SK-N-SH treated with all-trans-retinoic acid at 6 μM for 48 hours (cell line): ENCODE measurements at regions not wholly inside any gene's neighbourhood (a gene's known extent, or its start where the extent isn't known, plus 50 kb on each side); places are given as distances from the start of the nearest gene placed in this dataset.

Experiments used
- CSDC2 ChIP-seq: fragments of 250-450 bp; sonication (Bioruptor Pico); IDR thresholded peaks from 2 replicates; pipeline ENCODE4 v1.5.0; 2020; ENCODE audit warnings: mild to moderate bottlenecking, moderate library complexity
- PPARA ChIP-seq: fragments of 250-450 bp; sonication (Bioruptor Pico); IDR thresholded peaks from 2 replicates; pipeline ENCODE4 v1.5.0; 2020; ENCODE audit warnings: mild to moderate bottlenecking, borderline replicate concordance
- SNAI2 ChIP-seq: fragments of 250-450 bp; sonication (Bioruptor Pico); IDR thresholded peaks from 2 replicates; pipeline ENCODE4 v1.5.0; 2020; ENCODE audit warnings: mild to moderate bottlenecking, moderate library complexity
- TCF4 ChIP-seq: fragments of 250-450 bp; sonication (Bioruptor Pico); IDR thresholded peaks from 2 replicates; pipeline ENCODE4 v1.8.0; 2021; ENCODE audit warnings: mild to moderate bottlenecking, moderate library complexity, borderline replicate concordance
- ZFP3 ChIP-seq: fragments of 250-450 bp; sonication (Bioruptor Pico); IDR thresholded peaks from 2 replicates; pipeline ENCODE4 v1.5.0; 2020; ENCODE audit warnings: mild to moderate bottlenecking, moderate library complexity
- ZFP30 ChIP-seq: fragments of 450-650 bp; formaldehyde crosslinking; IDR thresholded peaks from 2 replicates; pipeline ENCODE4 v1.5.0; 2022; ENCODE audit warnings: mild to moderate bottlenecking, moderate library complexity
- TF ChIP-seq, protein P1 (sequence below): fragments of 250-450 bp; sonication (Bioruptor Pico); IDR thresholded peaks from 2 replicates; pipeline ENCODE4 v1.8.0; 2020; ENCODE audit warnings: mild to moderate bottlenecking, moderate library complexity, borderline replicate concordance
- TF ChIP-seq, protein P2 (sequence below): fragments of 250-450 bp; sonication (Bioruptor Pico); IDR thresholded peaks from 2 replicates; pipeline ENCODE4 v1.5.1; 2020; ENCODE audit warnings: low read depth, mild to moderate bottlenecking, moderate library complexity
- TF ChIP-seq, protein P3 (sequence below): fragments of 250-450 bp; sonication (Bioruptor Pico); IDR thresholded peaks from 2 replicates; pipeline ENCODE4 v1.5.0; 2020; ENCODE audit warnings: mild to moderate bottlenecking, moderate library complexity

DNA sequence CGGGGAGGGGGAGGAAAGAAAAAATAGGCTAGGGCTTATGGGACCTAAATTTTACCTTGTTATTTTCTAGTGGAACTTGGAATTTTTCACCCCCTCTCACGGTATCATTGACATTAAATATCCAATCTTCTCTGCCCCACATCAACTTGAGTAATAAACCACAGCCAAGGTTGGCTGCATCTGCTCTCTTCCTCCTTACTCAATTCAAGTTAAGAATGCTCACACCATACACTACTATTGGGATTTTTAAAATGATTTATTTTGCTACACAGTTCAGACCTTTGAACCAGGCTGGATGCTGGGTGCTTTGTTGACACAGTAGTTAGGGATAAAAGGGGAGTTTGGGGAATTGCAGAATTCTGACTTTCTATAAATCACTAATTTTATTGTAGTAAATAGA, 78.2 kb upstream of the DHX15 start:
- TF ChIP-seq, protein P1, sequence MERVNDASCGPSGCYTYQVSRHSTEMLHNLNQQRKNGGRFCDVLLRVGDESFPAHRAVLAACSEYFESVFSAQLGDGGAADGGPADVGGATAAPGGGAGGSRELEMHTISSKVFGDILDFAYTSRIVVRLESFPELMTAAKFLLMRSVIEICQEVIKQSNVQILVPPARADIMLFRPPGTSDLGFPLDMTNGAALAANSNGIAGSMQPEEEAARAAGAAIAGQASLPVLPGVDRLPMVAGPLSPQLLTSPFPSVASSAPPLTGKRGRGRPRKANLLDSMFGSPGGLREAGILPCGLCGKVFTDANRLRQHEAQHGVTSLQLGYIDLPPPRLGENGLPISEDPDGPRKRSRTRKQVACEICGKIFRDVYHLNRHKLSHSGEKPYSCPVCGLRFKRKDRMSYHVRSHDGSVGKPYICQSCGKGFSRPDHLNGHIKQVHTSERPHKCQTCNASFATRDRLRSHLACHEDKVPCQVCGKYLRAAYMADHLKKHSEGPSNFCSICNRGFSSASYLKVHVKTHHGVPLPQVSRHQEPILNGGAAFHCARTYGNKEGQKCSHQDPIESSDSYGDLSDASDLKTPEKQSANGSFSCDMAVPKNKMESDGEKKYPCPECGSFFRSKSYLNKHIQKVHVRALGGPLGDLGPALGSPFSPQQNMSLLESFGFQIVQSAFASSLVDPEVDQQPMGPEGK (CRISPR knock-in tag) = no peak
- TF ChIP-seq ZFP3 (CRISPR knock-in tag) (no peak), PPARA (CRISPR knock-in tag) (no peak), TCF4 (CRISPR knock-in tag) (no peak), ZFP30 (CRISPR knock-in tag) (no peak), CSDC2 (CRISPR knock-in tag) (no peak), SNAI2 (no peak)
- TF ChIP-seq, protein P2, sequence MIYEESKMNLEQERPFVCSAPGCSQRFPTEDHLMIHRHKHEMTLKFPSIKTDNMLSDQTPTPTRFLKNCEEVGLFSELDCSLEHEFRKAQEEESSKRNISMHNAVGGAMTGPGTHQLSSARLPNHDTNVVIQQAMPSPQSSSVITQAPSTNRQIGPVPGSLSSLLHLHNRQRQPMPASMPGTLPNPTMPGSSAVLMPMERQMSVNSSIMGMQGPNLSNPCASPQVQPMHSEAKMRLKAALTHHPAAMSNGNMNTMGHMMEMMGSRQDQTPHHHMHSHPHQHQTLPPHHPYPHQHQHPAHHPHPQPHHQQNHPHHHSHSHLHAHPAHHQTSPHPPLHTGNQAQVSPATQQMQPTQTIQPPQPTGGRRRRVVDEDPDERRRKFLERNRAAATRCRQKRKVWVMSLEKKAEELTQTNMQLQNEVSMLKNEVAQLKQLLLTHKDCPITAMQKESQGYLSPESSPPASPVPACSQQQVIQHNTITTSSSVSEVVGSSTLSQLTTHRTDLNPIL (CRISPR knock-in tag) = no peak
- TF ChIP-seq, protein P3, sequence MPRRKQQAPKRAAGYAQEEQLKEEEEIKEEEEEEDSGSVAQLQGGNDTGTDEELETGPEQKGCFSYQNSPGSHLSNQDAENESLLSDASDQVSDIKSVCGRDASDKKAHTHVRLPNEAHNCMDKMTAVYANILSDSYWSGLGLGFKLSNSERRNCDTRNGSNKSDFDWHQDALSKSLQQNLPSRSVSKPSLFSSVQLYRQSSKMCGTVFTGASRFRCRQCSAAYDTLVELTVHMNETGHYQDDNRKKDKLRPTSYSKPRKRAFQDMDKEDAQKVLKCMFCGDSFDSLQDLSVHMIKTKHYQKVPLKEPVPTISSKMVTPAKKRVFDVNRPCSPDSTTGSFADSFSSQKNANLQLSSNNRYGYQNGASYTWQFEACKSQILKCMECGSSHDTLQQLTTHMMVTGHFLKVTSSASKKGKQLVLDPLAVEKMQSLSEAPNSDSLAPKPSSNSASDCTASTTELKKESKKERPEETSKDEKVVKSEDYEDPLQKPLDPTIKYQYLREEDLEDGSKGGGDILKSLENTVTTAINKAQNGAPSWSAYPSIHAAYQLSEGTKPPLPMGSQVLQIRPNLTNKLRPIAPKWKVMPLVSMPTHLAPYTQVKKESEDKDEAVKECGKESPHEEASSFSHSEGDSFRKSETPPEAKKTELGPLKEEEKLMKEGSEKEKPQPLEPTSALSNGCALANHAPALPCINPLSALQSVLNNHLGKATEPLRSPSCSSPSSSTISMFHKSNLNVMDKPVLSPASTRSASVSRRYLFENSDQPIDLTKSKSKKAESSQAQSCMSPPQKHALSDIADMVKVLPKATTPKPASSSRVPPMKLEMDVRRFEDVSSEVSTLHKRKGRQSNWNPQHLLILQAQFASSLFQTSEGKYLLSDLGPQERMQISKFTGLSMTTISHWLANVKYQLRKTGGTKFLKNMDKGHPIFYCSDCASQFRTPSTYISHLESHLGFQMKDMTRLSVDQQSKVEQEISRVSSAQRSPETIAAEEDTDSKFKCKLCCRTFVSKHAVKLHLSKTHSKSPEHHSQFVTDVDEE (CRISPR knock-in tag) = no peak
